ENCODE measurements at regions not wholly inside any gene's neighbourhood (a gene's known extent, or its start where the extent isn't known, plus 50 kb on each side); places are given as distances from the start of the nearest gene placed in this dataset.
"Not testable (repeated sequence)": the region's sequence is repeated elsewhere in the genome, so short reads cannot be mapped to it uniquely, and the experiment has no call there.

GRCh38 chr2:87315183-87315902 lies 293.7 kb upstream of the PLGLB1 start:
- TF ChIP-seq EP300 (IDR thresholded peaks at IDR 0.05; ENCODE audit: low read depth in 2 of 2, low read length in 2 of 2); EP300 (CRISPR knock-in tag; IDR thresholded peaks at IDR 0.05; ENCODE audit: borderline replicate concordance); FOXA3 (CRISPR knock-in tag; IDR thresholded peaks at IDR 0.05); FOXK1 (CRISPR knock-in tag; IDR thresholded peaks at IDR 0.05; ENCODE audit: borderline replicate concordance, low read depth): not testable (repeated sequence)
